Glutamatergic neuron (in vitro differentiated cells): ENCODE measurements at regions not wholly inside any gene's neighbourhood (a gene's known extent, or its start where the extent isn't known, plus 50 kb on each side); places are given as distances from the start of the nearest gene placed in this dataset.
"Not testable (repeated sequence)": the region's sequence is repeated elsewhere in the genome, so short reads cannot be mapped to it uniquely, and the experiment has no call there.

Source experiments
- DNase-seq: peaks from one replicate; pipeline ENCODE4 v3.0.0; 2022
- H3K27ac Mint-ChIP-seq: one replicate; pipeline ENCODE4 v1.8.0; 2020; ENCODE audit warnings: mild to moderate bottlenecking, mixed read lengths, inconsistent platforms; ENCODE audit not compliant: unreplicated experiment
- H3K27me3 Mint-ChIP-seq: one replicate; pipeline ENCODE4 v1.8.0; 2020; ENCODE audit warnings: mild to moderate bottlenecking, moderate library complexity, mixed read lengths, inconsistent platforms; ENCODE audit not compliant: unreplicated experiment
- H3K36me3 Mint-ChIP-seq: one replicate; pipeline ENCODE4 v1.8.0; 2020; ENCODE audit warnings: mild to moderate bottlenecking, mixed read lengths, inconsistent platforms; ENCODE audit not compliant: unreplicated experiment
- H3K4me1 Mint-ChIP-seq: one replicate; pipeline ENCODE4 v1.8.0; 2020; ENCODE audit warnings: mild to moderate bottlenecking, low read depth, mixed read lengths, inconsistent platforms; ENCODE audit not compliant: unreplicated experiment
- H3K4me3 Mint-ChIP-seq: one replicate; pipeline ENCODE4 v1.8.0; 2020; ENCODE audit warnings: mild to moderate bottlenecking, mixed read lengths, inconsistent platforms; ENCODE audit not compliant: unreplicated experiment
- H3K9me3 Mint-ChIP-seq: one replicate; pipeline ENCODE4 v1.8.0; 2020; ENCODE audit warnings: mild to moderate bottlenecking, moderate library complexity, mixed read lengths, inconsistent platforms; ENCODE audit not compliant: unreplicated experiment
- CTCF ChIP-seq: fragments of 200-600 bp; sonication (generic); IDR thresholded peaks from one replicate; pipeline ENCODE4 v1.5.0; 2021; ENCODE audit not compliant: partially characterized antibody, unreplicated experiment

DNA sequence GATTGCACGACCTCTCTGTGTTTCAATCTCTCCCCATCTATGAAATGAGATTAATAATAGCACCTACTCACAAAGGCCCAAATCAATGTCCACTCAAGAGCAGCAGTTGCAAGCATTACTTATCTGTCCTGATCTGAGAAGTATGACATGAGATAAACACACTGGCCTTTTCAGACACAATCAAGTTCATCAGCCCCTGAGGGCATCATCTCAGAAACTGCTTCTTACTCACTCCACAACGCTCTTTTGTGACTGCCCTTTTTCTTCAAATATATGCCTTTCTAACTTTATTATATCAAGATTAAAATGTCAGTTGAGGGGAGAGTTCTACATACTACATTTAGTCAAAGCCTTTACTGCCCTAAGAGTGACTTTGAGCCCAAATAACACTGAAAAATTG, 371.9 kb upstream of the SPAG17 start:
- no peak overlapping the region for H3K4me3 Mint-ChIP-seq
- H3K4me1 Mint-ChIP-seq = peaks cover 13% of the 10 kb centered on the region
- TF ChIP-seq CTCF = no peak
- H3K27me3 Mint-ChIP-seq = no peaks in the 10 kb centered on the region
- no peaks in the 10 kb centered on the region for H3K36me3 Mint-ChIP-seq
- H3K27ac Mint-ChIP-seq = no peak overlapping the region
- DNase-seq = no peak
- H3K9me3 Mint-ChIP-seq = no peaks in the 10 kb centered on the region

DNA sequence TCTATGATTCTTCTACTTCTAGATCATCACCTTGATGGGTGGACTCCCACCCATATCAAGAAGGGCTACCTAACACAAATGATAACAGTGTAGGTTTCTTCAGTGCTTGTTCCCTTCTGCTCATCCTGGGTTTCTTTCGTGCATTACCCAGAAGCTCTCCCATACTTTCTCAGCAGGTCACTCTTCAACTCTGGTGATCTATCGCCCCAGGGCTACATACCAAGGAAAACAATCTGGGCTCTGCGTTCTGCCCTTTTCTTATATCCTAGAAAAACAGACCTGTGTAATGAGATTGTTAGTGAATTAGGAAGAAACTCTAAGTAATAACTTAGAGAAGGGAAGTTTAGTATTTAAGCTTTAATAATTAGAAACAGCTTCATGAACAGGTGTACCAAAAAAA, 370.6 kb upstream of the SPAG17 start:
- DNase-seq = no peak
- no peak overlapping the region for H3K4me3 Mint-ChIP-seq
- no peaks in the 10 kb centered on the region for H3K27me3 Mint-ChIP-seq
- H3K9me3 Mint-ChIP-seq = no peaks in the 10 kb centered on the region
- peaks cover 2% of the 10 kb centered on the region for H3K36me3 Mint-ChIP-seq
- no peak for TF ChIP-seq CTCF
- peaks cover 13% of the 10 kb centered on the region for H3K4me1 Mint-ChIP-seq
- no peak overlapping the region for H3K27ac Mint-ChIP-seq

GRCh38 chr1:118535901-118536300, 350.9 kb upstream of the SPAG17 start:
- Mint-ChIP-seq H3K36me3 (no peaks in the 10 kb centered on the region), H3K4me3 (no peak overlapping the region), H3K9me3 (peaks cover 2% of the 10 kb centered on the region), H3K4me1 (no peaks in the 10 kb centered on the region), H3K27ac (no peak overlapping the region), H3K27me3 (no peaks in the 10 kb centered on the region)
- TF ChIP-seq CTCF = no peak
- no peak for DNase-seq

DNA sequence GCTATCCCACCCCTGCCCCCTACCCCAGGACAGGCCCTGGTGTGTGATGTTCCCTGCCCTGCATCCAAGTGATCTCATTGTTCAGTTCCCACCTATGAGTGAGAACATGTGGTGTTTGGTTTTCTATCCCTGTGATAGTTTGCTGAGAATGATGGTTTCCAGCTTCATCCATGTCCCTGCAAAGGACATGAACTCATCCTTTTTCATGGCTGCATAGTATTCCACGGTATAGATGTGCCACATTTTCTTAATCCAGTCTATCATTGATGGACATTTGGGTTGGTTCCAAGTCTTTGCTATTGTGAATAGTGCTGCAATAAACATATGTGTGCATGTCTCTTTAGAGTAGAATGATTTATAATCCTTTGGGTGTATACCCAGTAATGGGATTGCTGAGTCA, 326.9 kb upstream of the SPAG17 start:
- not testable (repeated sequence) for DNase-seq, H3K36me3 Mint-ChIP-seq, H3K27ac Mint-ChIP-seq, H3K27me3 Mint-ChIP-seq, H3K4me1 Mint-ChIP-seq, H3K9me3 Mint-ChIP-seq, H3K4me3 Mint-ChIP-seq

GRCh38 chr1:118504867-118505266, 319.8 kb upstream of the SPAG17 start:
- Mint-ChIP-seq H3K27me3 (no peaks in the 10 kb centered on the region), H3K4me1 (peaks cover 4% of the 10 kb centered on the region), H3K4me3 (no peak overlapping the region), H3K36me3 (no peaks in the 10 kb centered on the region), H3K27ac (no peak overlapping the region), H3K9me3 (peaks cover 2% of the 10 kb centered on the region)
- TF ChIP-seq CTCF = no peak
- DNase-seq = no peak

DNA sequence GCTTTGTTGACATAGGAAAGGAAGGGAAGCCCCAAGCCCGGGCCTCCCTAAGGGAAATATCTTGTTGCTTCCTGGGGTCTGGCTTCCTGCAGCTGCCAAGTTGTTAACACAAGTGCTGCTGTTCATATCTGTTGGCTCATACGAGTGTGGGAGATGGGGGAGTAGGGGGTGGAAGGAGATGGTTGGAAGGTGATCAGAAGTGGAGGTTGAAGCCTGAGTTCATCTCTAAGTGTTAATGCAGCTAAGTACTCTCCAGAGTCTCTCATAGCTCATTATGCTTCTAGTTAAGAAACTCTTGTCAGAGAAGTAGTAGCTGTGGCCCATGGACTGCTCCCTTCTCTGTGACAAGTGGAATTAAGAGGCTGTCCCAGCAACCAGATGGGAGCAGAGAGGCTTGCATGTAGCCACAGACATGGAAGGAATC, 319.2 kb upstream of the SPAG17 start:
- Mint-ChIP-seq H3K9me3 (peaks cover 2% of the 10 kb centered on the region), H3K27ac (no peak overlapping the region), H3K4me1 (peaks cover 4% of the 10 kb centered on the region), H3K4me3 (no peak overlapping the region), H3K36me3 (no peaks in the 10 kb centered on the region), H3K27me3 (no peaks in the 10 kb centered on the region)
- peak; percentile 18 for DNase-seq
- TF ChIP-seq CTCF = no peak
